PC-9 (cell line): ENCODE measurements at regions not wholly inside any gene's neighbourhood (a gene's known extent, or its start where the extent isn't known, plus 50 kb on each side); places are given as distances from the start of the nearest gene placed in this dataset.

ENCODE experiments used
- BruUV-seq: library from RNA; stranded (reverse); fragments of 400-500 nt; replicated peaks from 2 replicates; lab custom pipeline; 2021; lab: Mats Ljungman, UMichigan
- CTCF ChIA-PET: fragments of 300-600 bp; sonication (Branson Sonifier 250); formaldehyde crosslinking; loops from one replicate; lab custom pipeline; 2022; ENCODE audit warnings: antibody characterized with exemption; lab: Charles Lee
- POLR2A ChIA-PET: fragments of 300-600 bp; sonication (Branson Sonifier 250); formaldehyde crosslinking; loops from one replicate; lab custom pipeline; 2022; ENCODE audit warnings: antibody characterized with exemption; ENCODE audit not compliant: unreplicated experiment; lab: Charles Lee
- DNase-seq, 2 experiments: peaks; one replicate each; pipeline versions ENCODE4 v3.0.0 to v3.0.0-alpha.2; 2015 to 2022; ENCODE audit warnings: mixed read lengths in 1 of 2
- H2AFZ ChIP-seq: fragments of 200-600 bp; sonication (generic); 2 replicates; pipeline ENCODE4 v1.8.1; 2017; ENCODE audit warnings: antibody characterized with exemption
- H3F3A ChIP-seq: fragments of 200-600 bp; sonication (generic); 2 replicates; pipeline ENCODE4 v1.8.1; 2017; ENCODE audit warnings: antibody characterized with exemption, mild to moderate bottlenecking, low read depth; ENCODE audit not compliant: insufficient read depth
- H3K27ac ChIP-seq: fragments of 200-600 bp; sonication (generic); 2 replicates; pipeline ENCODE4 v1.6.1; 2016; ENCODE audit warnings: mixed run types
- H3K27me3 ChIP-seq: fragments of 200-600 bp; sonication (generic); 2 replicates; pipeline ENCODE4 v1.6.1; 2016; ENCODE audit warnings: low read depth, mixed run types; ENCODE audit not compliant: insufficient read depth
- H3K36me3 ChIP-seq: fragments of 200-600 bp; sonication (generic); 2 replicates; pipeline ENCODE4 v1.6.1; 2016; ENCODE audit warnings: low read depth, mixed run types
- H3K4me1 ChIP-seq: fragments of 200-600 bp; sonication (generic); replicated peaks from 2 replicates; pipeline ENCODE4 v1.6.1; 2016; ENCODE audit warnings: mixed run types; ENCODE audit not compliant: insufficient read depth
- H3K4me2 ChIP-seq: fragments of 200-600 bp; sonication (generic); 2 replicates; pipeline ENCODE4 v1.6.1; 2017; ENCODE audit warnings: mixed run types
- H3K4me3 ChIP-seq: fragments of 200-600 bp; sonication (generic); 2 replicates; pipeline ENCODE4 v1.6.1; 2016; ENCODE audit warnings: mixed run types
- H3K79me2 ChIP-seq: fragments of 200-600 bp; sonication (generic); 2 replicates; pipeline ENCODE4 v1.6.1; 2017; ENCODE audit warnings: low read depth, mixed run types
- H3K9me2 ChIP-seq: fragments of 200-600 bp; sonication (generic); 2 replicates; pipeline ENCODE4 v1.8.1; 2017; ENCODE audit warnings: mild to moderate bottlenecking; ENCODE audit not compliant: insufficient read depth
- H3K9me3 ChIP-seq: fragments of 200-600 bp; sonication (generic); 2 replicates; pipeline ENCODE4 v1.8.1; 2016; ENCODE audit warnings: low read depth; ENCODE audit not compliant: insufficient read depth
- H4K20me1 ChIP-seq: fragments of 200-600 bp; sonication (generic); 2 replicates; pipeline ENCODE4 v1.8.1; 2017; ENCODE audit not compliant: insufficient read depth
- CTCF ChIP-seq: fragments of 200-600 bp; sonication (generic); conservative IDR thresholded peaks from 2 replicates; pipeline ENCODE4 v1.6.1; 2017; ENCODE audit warnings: mixed run types, antibody characterized with exemption, mild to moderate bottlenecking, moderate library complexity
- EZH2 ChIP-seq: fragments of 200-600 bp; sonication (generic); IDR thresholded peaks from 2 replicates; pipeline ENCODE4 v1.8.0; 2017; ENCODE audit warnings: antibody characterized with exemption, low read depth
- intact Hi-C: fragments of 100-400 bp; cut with micrococcal nuclease; formaldehyde crosslinking; loops from one replicate; pipeline ENCODE4 v1.10.0; 2022; ENCODE audit not compliant: unreplicated experiment

GRCh38 chrX:144637731-144638130 lies 609.6 kb upstream of the SPANXN1 start:
- DNase-seq = no peak

GRCh38 chrX:144648788-144649187 lies 598.5 kb upstream of the SPANXN1 start:
- no peaks in the 10 kb centered on the region for H3K27me3 ChIP-seq
- no peak overlapping the region for H3K4me2 ChIP-seq
- H3K9me3 ChIP-seq = no peaks in the 10 kb centered on the region
- no peaks in the 10 kb centered on the region for H3K9me2 ChIP-seq
- TF ChIP-seq EZH2 = no peak
- TF ChIP-seq CTCF = no peak
- POLR2A ChIA-PET = no interaction called here
- H3K27ac ChIP-seq = no peak overlapping the region
- H3K79me2 ChIP-seq = no peaks in the 10 kb centered on the region
- no TSS peak for BruUV-seq
- H2AFZ ChIP-seq = no peak overlapping the region
- no peak overlapping the region for H3K4me3 ChIP-seq
- H3K4me1 ChIP-seq = no peaks in the 10 kb centered on the region
- H4K20me1 ChIP-seq = no peaks in the 10 kb centered on the region
- H3K36me3 ChIP-seq = no peaks in the 10 kb centered on the region
- no peaks in the 10 kb centered on the region for H3F3A ChIP-seq
- intact Hi-C loops = no loop called here
- CTCF ChIA-PET = no interaction called here
- no peak for DNase-seq

More at GRCh38 chrX:144637731-144638130, 609.6 kb upstream of the SPANXN1 start:
- Histone ChIP-seq H3K4me2 (no peak overlapping the region), H3K36me3 (no peaks in the 10 kb centered on the region), H3K9me3 (no peaks in the 10 kb centered on the region), H4K20me1 (no peaks in the 10 kb centered on the region), H3K79me2 (no peaks in the 10 kb centered on the region), H3K9me2 (no peaks in the 10 kb centered on the region), H3K4me3 (no peak overlapping the region), H2AFZ (no peak overlapping the region), H3K4me1 (no peaks in the 10 kb centered on the region), H3F3A (no peaks in the 10 kb centered on the region), H3K27ac (no peak overlapping the region), H3K27me3 (no peaks in the 10 kb centered on the region)
- BruUV-seq = no TSS peak
- ChIA-PET POLR2A (no interaction called here), CTCF (no interaction called here)
- TF ChIP-seq EZH2 (no peak), CTCF (no peak)
- intact Hi-C loops = no loop called here

GRCh38 chrX:144681501-144681900 lies 565.8 kb upstream of the SPANXN1 start:
- Histone ChIP-seq H3K4me1 (no peaks in the 10 kb centered on the region), H3K4me2 (no peak overlapping the region), H3F3A (no peaks in the 10 kb centered on the region), H3K27ac (no peak overlapping the region), H3K79me2 (no peaks in the 10 kb centered on the region), H2AFZ (no peak overlapping the region), H3K9me2 (no peaks in the 10 kb centered on the region), H3K36me3 (no peaks in the 10 kb centered on the region), H3K4me3 (no peak overlapping the region), H3K27me3 (no peaks in the 10 kb centered on the region), H4K20me1 (no peaks in the 10 kb centered on the region), H3K9me3 (no peaks in the 10 kb centered on the region)
- DNase-seq = no peak
- TF ChIP-seq CTCF (no peak), EZH2 (no peak)
- intact Hi-C loops = no loop called here
- no TSS peak for BruUV-seq
- ChIA-PET POLR2A (interaction anchor here (0.6 kb wide), 1 partner anchor 155 kb away, joined by 3 read pairs; no protein-coding TSS in a partner anchor), CTCF (no interaction called here)
